CD14-positive monocyte (primary cell): ENCODE measurements at regions not wholly inside any gene's neighbourhood (a gene's known extent, or its start where the extent isn't known, plus 50 kb on each side); places are given as distances from the start of the nearest gene placed in this dataset.

Source experiments
- DNase-seq, 3 donors: peaks; one replicate each; pipeline ENCODE4 v3.0.0-alpha.2; 2011 to 2022
- H2AFZ ChIP-seq: 2 replicates; pipeline ENCODE4 v1.6.0; 2012; ENCODE audit warnings: mild to moderate bottlenecking, low read depth, low read length, inconsistent platforms; ENCODE audit not compliant: insufficient read depth, poor library complexity, severe bottlenecking
- H3K27ac ChIP-seq, 2 donors: 1 replicate in 1 of 2; 2 replicates in 1 of 2; pipeline ENCODE4 v1.5.1; 2012 to 2013; ENCODE audit warnings: low read length in 2 of 2, control low read depth in 1 of 2, inconsistent platforms in 1 of 2, low read depth in 1 of 2, mild to moderate bottlenecking in 1 of 2
- H3K27me3 ChIP-seq, 2 donors: one replicate each; pipeline versions ENCODE4 v1.6.0 to v1.6.1; 2011 to 2013; ENCODE audit warnings: low read length in 2 of 2; ENCODE audit not compliant: control insufficient read depth in 2 of 2, insufficient read depth in 2 of 2
- H3K36me3 ChIP-seq, 2 donors: replicated peaks in 1 of 2; 1 replicate in 1 of 2; 2 replicates in 1 of 2; pipeline versions ENCODE4 v1.5.1 to v1.6.1; 2012 to 2013; ENCODE audit warnings: low read length in 2 of 2, control low read depth in 1 of 2, inconsistent platforms in 1 of 2, mild to moderate bottlenecking in 1 of 2; ENCODE audit not compliant: insufficient read depth in 2 of 2, control insufficient read depth in 1 of 2
- H3K4me1 ChIP-seq, 2 donors: 1 replicate in 1 of 2; 2 replicates in 1 of 2; pipeline versions ENCODE4 v1.5.1 to v1.6.1; 2012 to 2013; ENCODE audit warnings: low read length in 2 of 2, control low read depth in 1 of 2, inconsistent platforms in 1 of 2, mild to moderate bottlenecking in 1 of 2, moderate library complexity in 1 of 2; ENCODE audit not compliant: insufficient read depth in 2 of 2, control insufficient read depth in 1 of 2
- H3K4me2 ChIP-seq: replicated peaks from 2 replicates; pipeline ENCODE3; 2012; ENCODE audit warnings: low read length, moderate library complexity, mild to moderate bottlenecking; ENCODE audit not compliant: poor library complexity, severe bottlenecking; ENCODE audit errors: extremely low read depth
- H3K4me3 ChIP-seq, 3 experiments: fragments of 200-600 bp in 1 of 3; sonication (generic) in 1 of 3; replicated peaks in 1 of 3; 1 replicate in 2 of 3; 2 replicates in 1 of 3; pipeline ENCODE4 v1.5.1; 2011 to 2013; ENCODE audit warnings: low read length in 3 of 3, mild to moderate bottlenecking in 3 of 3, control low read depth in 2 of 3, low read depth in 2 of 3, inconsistent platforms in 1 of 3, moderate library complexity in 1 of 3
- H3K79me2 ChIP-seq: 2 replicates; pipeline ENCODE4 v1.6.0; 2012; ENCODE audit warnings: mild to moderate bottlenecking, control low read depth, inconsistent platforms, low read length, moderate library complexity; ENCODE audit not compliant: insufficient read depth
- H3K9ac ChIP-seq: 2 replicates; pipeline ENCODE4 v1.6.0; 2017; ENCODE audit warnings: low read length, mild to moderate bottlenecking; ENCODE audit not compliant: insufficient read depth, poor library complexity, severe bottlenecking
- H3K9me3 ChIP-seq, 2 donors: replicated peaks in 1 of 2; 1 replicate in 1 of 2; 2 replicates in 1 of 2; pipeline versions ENCODE4 v1.5.1 to v1.6.1; 2012 to 2013; ENCODE audit warnings: low read length in 2 of 2, control low read depth in 1 of 2; ENCODE audit not compliant: control insufficient read depth in 1 of 2, insufficient read depth in 1 of 2
- H4K20me1 ChIP-seq: 2 replicates; pipeline ENCODE4 v1.6.0; 2012; ENCODE audit warnings: mild to moderate bottlenecking, low read length, control low read depth, moderate library complexity; ENCODE audit not compliant: insufficient read depth
- H3K27ac Mint-ChIP-seq, 7 donors: one replicate each; pipeline ENCODE4 v1.8.0; 2020; ENCODE audit warnings: mild to moderate bottlenecking in 7 of 7, mixed read lengths in 7 of 7, moderate library complexity in 6 of 7, inconsistent platforms in 2 of 7
- H3K27me3 Mint-ChIP-seq, 3 donors: one replicate each; pipeline ENCODE4 v1.8.0; 2021 to 2022; ENCODE audit warnings: low read depth in 3 of 3, mild to moderate bottlenecking in 3 of 3, mixed read lengths in 3 of 3, moderate library complexity in 3 of 3, inconsistent platforms in 1 of 3
- H3K36me3 Mint-ChIP-seq, 2 donors: one replicate each; pipeline ENCODE4 v1.8.0; 2020; ENCODE audit warnings: mixed read lengths in 2 of 2, inconsistent platforms in 1 of 2, mild to moderate bottlenecking in 1 of 2
- H3K4me1 Mint-ChIP-seq: one replicate; pipeline ENCODE4 v1.8.0; 2020; ENCODE audit warnings: mild to moderate bottlenecking, mixed read lengths
- H3K4me3 Mint-ChIP-seq, 2 donors: one replicate each; pipeline ENCODE4 v1.8.0; 2020; ENCODE audit warnings: mild to moderate bottlenecking in 2 of 2, mixed read lengths in 2 of 2, moderate library complexity in 1 of 2
- H3K9me3 Mint-ChIP-seq, 7 donors: one replicate each; pipeline ENCODE4 v1.8.0; 2020 to 2022; ENCODE audit warnings: mixed read lengths in 7 of 7, mild to moderate bottlenecking in 6 of 7, moderate library complexity in 6 of 7, inconsistent platforms in 2 of 7
- WGBS: methylation state at CpG from one replicate; pipeline ENCODE4 v1.1.5; 2013; ENCODE audit warnings: missing lambda C conversion rate; ENCODE audit not compliant: insufficient coverage; 5-methylcytosine and 5-hydroxymethylcytosine counted together
- intact Hi-C, 2 donors: fragments of 100-400 bp; cut with micrococcal nuclease; formaldehyde crosslinking; loops; one replicate each; pipeline versions ENCODE4 v1.15.0 to v1.15.1; 2023
- TF ChIP-seq, protein P1 (sequence below): fragments of 200-600 bp; IDR thresholded peaks from one replicate; pipeline ENCODE4 v1.8.0; 2022; ENCODE audit warnings: antibody characterized with exemption, mild to moderate bottlenecking

DNA sequence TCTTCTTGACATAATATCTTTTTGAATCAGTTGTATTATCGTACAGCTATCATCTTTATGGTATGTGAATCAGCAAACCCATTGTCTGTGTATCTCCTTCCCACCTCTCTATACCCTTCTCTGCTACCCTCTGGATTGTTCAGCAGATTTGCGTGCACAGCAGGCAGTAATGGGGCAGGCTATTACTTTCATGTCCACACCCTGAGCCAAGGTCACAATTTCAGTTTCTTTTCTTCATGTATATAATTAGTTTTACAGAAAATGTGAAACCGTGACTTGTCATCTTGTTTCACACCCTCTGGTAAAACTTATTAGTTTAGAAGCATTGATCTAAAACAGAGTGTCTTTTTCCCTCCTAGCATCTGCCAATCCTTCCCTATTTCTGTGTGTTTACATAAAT lies 770.4 kb upstream of the SEMA6D start:
- Mint-ChIP-seq H3K36me3 (no peaks in the 10 kb centered on the region), H3K27me3 (no peaks in the 10 kb centered on the region), H3K4me3 (no peak overlapping the region), H3K4me1 (no peaks in the 10 kb centered on the region), H3K9me3 (peaks cover 0 to 16% (median 11%) of the 10 kb centered on the region in 7 donors), H3K27ac (no peak overlapping the region)
- intact Hi-C loops: no loop called here
- TF ChIP-seq, protein P1, sequence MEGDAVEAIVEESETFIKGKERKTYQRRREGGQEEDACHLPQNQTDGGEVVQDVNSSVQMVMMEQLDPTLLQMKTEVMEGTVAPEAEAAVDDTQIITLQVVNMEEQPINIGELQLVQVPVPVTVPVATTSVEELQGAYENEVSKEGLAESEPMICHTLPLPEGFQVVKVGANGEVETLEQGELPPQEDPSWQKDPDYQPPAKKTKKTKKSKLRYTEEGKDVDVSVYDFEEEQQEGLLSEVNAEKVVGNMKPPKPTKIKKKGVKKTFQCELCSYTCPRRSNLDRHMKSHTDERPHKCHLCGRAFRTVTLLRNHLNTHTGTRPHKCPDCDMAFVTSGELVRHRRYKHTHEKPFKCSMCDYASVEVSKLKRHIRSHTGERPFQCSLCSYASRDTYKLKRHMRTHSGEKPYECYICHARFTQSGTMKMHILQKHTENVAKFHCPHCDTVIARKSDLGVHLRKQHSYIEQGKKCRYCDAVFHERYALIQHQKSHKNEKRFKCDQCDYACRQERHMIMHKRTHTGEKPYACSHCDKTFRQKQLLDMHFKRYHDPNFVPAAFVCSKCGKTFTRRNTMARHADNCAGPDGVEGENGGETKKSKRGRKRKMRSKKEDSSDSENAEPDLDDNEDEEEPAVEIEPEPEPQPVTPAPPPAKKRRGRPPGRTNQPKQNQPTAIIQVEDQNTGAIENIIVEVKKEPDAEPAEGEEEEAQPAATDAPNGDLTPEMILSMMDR: no peak
- no peak for DNase-seq
- H3K36me3 ChIP-seq: no peaks in the 10 kb centered on the region
- no CpG with 5 or more reads among the region's 3 CpGs for WGBS
- H4K20me1 ChIP-seq: no peaks in the 10 kb centered on the region
- H3K9me3 ChIP-seq: peaks cover 5 to 25% of the 10 kb centered on the region in 2 donors
- H3K4me3 ChIP-seq: no peak overlapping the region
- H3K27me3 ChIP-seq: no peaks in the 10 kb centered on the region
- no peak overlapping the region for H3K9ac ChIP-seq
- H3K27ac ChIP-seq: no peak overlapping the region
- H2AFZ ChIP-seq: no peak overlapping the region
- no peaks in the 10 kb centered on the region for H3K4me1 ChIP-seq
- no peaks in the 10 kb centered on the region for H3K79me2 ChIP-seq
- no peak overlapping the region for H3K4me2 ChIP-seq

GRCh38 chr15:46955576-46955975 lies 761.7 kb upstream of the SEMA6D start:
- H3K4me1 ChIP-seq: no peaks in the 10 kb centered on the region
- H3K4me1 Mint-ChIP-seq: no peaks in the 10 kb centered on the region
- H3K27ac Mint-ChIP-seq: no peak overlapping the region
- TF ChIP-seq, protein P1: no peak
- H3K9me3 ChIP-seq: peaks cover 0 to 3% of the 10 kb centered on the region in 2 donors
- H3K4me2 ChIP-seq: no peak overlapping the region
- H3K9me3 Mint-ChIP-seq: peaks cover 0 to 7% (median 0%) of the 10 kb centered on the region in 7 donors
- no peaks in the 10 kb centered on the region for H3K27me3 ChIP-seq
- no peak for DNase-seq
- H4K20me1 ChIP-seq: no peaks in the 10 kb centered on the region
- H3K4me3 ChIP-seq: no peak overlapping the region
- no peak overlapping the region for H3K9ac ChIP-seq
- H3K27me3 Mint-ChIP-seq: no peaks in the 10 kb centered on the region
- intact Hi-C loops: no loop called here
- H3K4me3 Mint-ChIP-seq: no peak overlapping the region
- H3K27ac ChIP-seq: no peak overlapping the region
- no peaks in the 10 kb centered on the region for H3K36me3 ChIP-seq
- WGBS: 50% methylated on average over 1 of the region's 3 CpGs
- no peaks in the 10 kb centered on the region for H3K79me2 ChIP-seq
- H2AFZ ChIP-seq: no peak overlapping the region
- H3K36me3 Mint-ChIP-seq: no peaks in the 10 kb centered on the region
